ENCODE measurements at regions not wholly inside any gene's neighbourhood (a gene's known extent, or its start where the extent isn't known, plus 50 kb on each side); places are given as distances from the start of the nearest gene placed in this dataset.

- Histone ChIP-seq H3K4me1 (ENCODE audit: insufficient read depth, low read length) (no peaks in the 10 kb centered on the region), H3K4me3 (replicated peaks in 1 of 3; ENCODE audit: insufficient read depth in 1 of 3, low read depth in 2 of 3, low read length in 3 of 3) (no peak overlapping the region), H3K9ac (ENCODE audit: insufficient read depth, low read depth, low read length) (no peak overlapping the region), H3K27ac (ENCODE audit: extremely low read length, insufficient read depth, low read length) (no peak overlapping the region), H3K27me3 (ENCODE audit: control insufficient read depth in 1 of 2, insufficient read depth in 2 of 2, low read length in 2 of 2) (no peaks in the 10 kb centered on the region; a peak in 1 of 5 replicates), H4K20me1 (ENCODE audit: insufficient read depth, low read length) (no peaks in the 10 kb centered on the region), H3K79me2 (ENCODE audit: insufficient read depth, low read length) (no peaks in the 10 kb centered on the region), H3K4me2 (ENCODE audit: low read depth, low read length) (no peak overlapping the region), H3K36me3 (replicated peaks in 1 of 2; ENCODE audit: control insufficient read depth in 1 of 2, insufficient read depth in 2 of 2, low read length in 2 of 2) (no peaks in the 10 kb centered on the region), H3K9me3 (ENCODE audit: low read length) (no peaks in the 10 kb centered on the region), H2AFZ (ENCODE audit: low read length) (no peak overlapping the region)
- DNase-seq (ENCODE audit: low spot score) (no peak), FAIRE-seq (no peak), ATAC-seq (no peak)
- TF ChIP-seq ZNF33A (CRISPR knock-in tag; IDR thresholded peaks at IDR 0.05; ENCODE audit: borderline replicate concordance) (no peak), ZNF800 (CRISPR knock-in tag; IDR thresholded peaks at IDR 0.05) (no peak), ATF2 (CRISPR knock-in tag; IDR thresholded peaks at IDR 0.05) (no peak), ZNF382 (CRISPR knock-in tag; IDR thresholded peaks at IDR 0.05; ENCODE audit: borderline replicate concordance) (no peak), E2F5 (CRISPR knock-in tag; conservative IDR thresholded peaks at IDR 0.05) (no peak), ZNF18 (CRISPR knock-in tag; IDR thresholded peaks at IDR 0.05; ENCODE audit: insufficient replicate concordance) (no peak), CREBL2 (CRISPR knock-in tag; IDR thresholded peaks at IDR 0.05; ENCODE audit: borderline replicate concordance) (no peak)
- POLR2A ChIA-PET, result no interaction called here
- no TSS peak for BruUV-seq (replicated peaks)
- CTCF ChIA-PET (ENCODE audit: low intra/inter-chr PET ratio, low total read pairs), result no interaction called here
- intact Hi-C loops (cut with micrococcal nuclease; ENCODE audit: unreplicated experiment), result no loop called here
- 2% methylated on average over 4 of the region's 5 CpGs for WGBS (ENCODE audit: low lambda C conversion rate)
- in situ Hi-C loops (cut with HindIII; ENCODE audit: extremely low pct_ligation_motif_present, low pct_unique_long_range_greater_than_20kb), result no loop called here
Observed at GRCh38 chr7:142519079-142520078, 229.9 kb upstream of the PRSS1 start.
